HEK293T (cell line): ENCODE measurements at regions not wholly inside any gene's neighbourhood (a gene's known extent, or its start where the extent isn't known, plus 50 kb on each side); places are given as distances from the start of the nearest gene placed in this dataset.

Experiments
- CTCF ChIA-PET: fragments of 350-600 bp; formaldehyde crosslinking; extraction: SDS; loops from one replicate; lab custom pipeline; 2021; ENCODE audit warnings: antibody characterized with exemption, inconsistent platforms; lab: Yijun Ruan, JAX
- POLR2A ChIA-PET: fragments of 350-600 bp; formaldehyde crosslinking; extraction: SDS; loops from one replicate; lab custom pipeline; 2020; ENCODE audit warnings: antibody characterized with exemption, inconsistent platforms; lab: Yijun Ruan, JAX
- DNase-seq: peaks from one replicate; pipeline ENCODE4 v3.0.0; 2012; ENCODE audit warnings: mixed read lengths; ENCODE audit errors: extremely low spot score
- ARNT ChIP-seq: fragments of 450-650 bp; IDR thresholded peaks from 2 replicates; pipeline ENCODE4 v1.6.1; 2017; ENCODE audit warnings: mild to moderate bottlenecking
- BHLHE40 ChIP-seq: fragments of 450-650 bp; IDR thresholded peaks from 2 replicates; pipeline ENCODE4 v1.6.1; 2016; ENCODE audit warnings: mild to moderate bottlenecking, moderate library complexity, borderline replicate concordance
- CTBP1 ChIP-seq: fragments of 450-650 bp; IDR thresholded peaks from 2 replicates; pipeline ENCODE4 v1.6.1; 2016; ENCODE audit warnings: borderline replicate concordance
- ELF4 ChIP-seq: fragments of 450-650 bp; IDR thresholded peaks from 2 replicates; pipeline ENCODE4 v1.6.1; 2017; ENCODE audit warnings: antibody characterized with exemption
- FOXA1 ChIP-seq: fragments of 450-650 bp; IDR thresholded peaks from 2 replicates; pipeline ENCODE4 v1.6.1; 2016; ENCODE audit warnings: mild to moderate bottlenecking
- FOXK2 ChIP-seq: fragments of 450-650 bp; IDR thresholded peaks from 2 replicates; pipeline ENCODE4 v1.6.1; 2016; ENCODE audit warnings: mild to moderate bottlenecking
- FOXM1 ChIP-seq: fragments of 450-650 bp; IDR thresholded peaks from 2 replicates; pipeline ENCODE4 v1.6.1; 2017; ENCODE audit warnings: mild to moderate bottlenecking, borderline replicate concordance
- HDGF ChIP-seq: fragments of 450-650 bp; IDR thresholded peaks from 2 replicates; pipeline ENCODE4 v1.6.1; 2017; ENCODE audit warnings: antibody characterized with exemption, borderline replicate concordance
- L3MBTL2 ChIP-seq: fragments of 450-650 bp; conservative IDR thresholded peaks from 2 replicates; pipeline ENCODE4 v1.6.1; 2016; ENCODE audit warnings: mild to moderate bottlenecking
- LEF1 ChIP-seq: fragments of 450-650 bp; IDR thresholded peaks from 2 replicates; pipeline ENCODE4 v1.6.1; 2017; ENCODE audit warnings: mild to moderate bottlenecking, borderline replicate concordance
- NFRKB ChIP-seq: fragments of 450-650 bp; IDR thresholded peaks from 2 replicates; pipeline ENCODE4 v1.6.1; 2016; ENCODE audit warnings: mild to moderate bottlenecking, moderate library complexity
- SP1 ChIP-seq: fragments of 450-650 bp; IDR thresholded peaks from 2 replicates; pipeline ENCODE4 v1.6.1; 2017
- SUZ12 ChIP-seq: fragments of 450-650 bp; IDR thresholded peaks from 2 replicates; pipeline ENCODE4 v1.6.1; 2016; ENCODE audit warnings: mild to moderate bottlenecking
- TARDBP ChIP-seq: fragments of 450-650 bp; IDR thresholded peaks from 2 replicates; pipeline ENCODE4 v1.6.1; 2016
- ZNF384 ChIP-seq: fragments of 450-650 bp; IDR thresholded peaks from 2 replicates; pipeline ENCODE4 v1.6.1; 2016
- TF ChIP-seq, protein P1 (sequence below): fragments of 450-650 bp; IDR thresholded peaks from 2 replicates; pipeline ENCODE4 v1.6.1; 2016

- no peak for DNase-seq
- ChIA-PET CTCF (interaction anchor here (0.6 to 0.7 kb wide), 2 partner anchors 17 to 339 kb away, joined by 3 read pairs; no protein-coding TSS in a partner anchor), POLR2A (no interaction called here)
Measured at GRCh38 chr12:23356440-23356839, 593.0 kb downstream of the SOX5 start.

DNA sequence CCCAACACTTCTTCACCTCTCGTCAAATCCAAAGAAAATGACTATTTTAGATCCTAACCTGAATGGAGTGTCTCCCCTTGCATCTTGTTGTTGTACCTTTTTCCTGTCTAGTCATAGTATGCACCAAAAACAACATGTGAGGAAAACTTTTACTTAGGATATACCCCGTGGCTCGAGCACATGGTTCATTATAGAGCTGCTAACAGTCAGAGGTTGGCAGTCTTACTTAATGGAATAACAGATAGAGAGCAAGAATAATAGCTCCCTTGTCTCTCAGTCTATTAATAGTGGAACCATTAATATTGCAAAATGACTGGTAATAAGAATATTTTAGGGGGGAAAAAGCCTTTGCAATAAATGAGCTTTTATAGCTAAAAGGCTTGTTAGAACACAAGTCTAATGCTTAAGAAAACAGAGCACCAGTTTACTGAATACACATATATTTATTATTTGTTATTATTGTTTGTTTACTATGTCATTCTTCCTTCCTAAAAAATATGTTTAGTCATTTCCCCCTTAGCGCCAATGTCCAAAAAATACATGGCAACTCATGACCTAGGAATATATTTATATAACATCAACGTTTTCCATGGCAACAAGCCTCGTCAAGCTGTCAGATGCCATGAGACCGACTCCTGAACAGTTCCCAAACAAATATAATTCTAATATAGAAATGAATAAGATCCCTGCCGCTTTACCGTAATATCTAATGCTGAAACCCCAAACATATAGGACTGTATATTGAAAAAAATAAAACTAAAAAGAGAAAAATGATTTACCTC is 592.4 kb downstream of the SOX5 start:
- DNase-seq, result no peak
- POLR2A ChIA-PET, result no interaction called here
- CTCF ChIA-PET, result interaction anchor here (0.7 kb wide), 1 partner anchor 18 kb away, joined by 3 read pairs; no protein-coding TSS in a partner anchor
- TF ChIP-seq ZNF384 (no peak), NFRKB (no peak), ARNT (no peak), SUZ12 (no peak), CTBP1 (no peak), ELF4 (no peak), FOXM1 (no peak), L3MBTL2 (no peak), HDGF (no peak), BHLHE40 (no peak), FOXA1 (no peak), FOXK2 (no peak)
- TF ChIP-seq, protein P1, sequence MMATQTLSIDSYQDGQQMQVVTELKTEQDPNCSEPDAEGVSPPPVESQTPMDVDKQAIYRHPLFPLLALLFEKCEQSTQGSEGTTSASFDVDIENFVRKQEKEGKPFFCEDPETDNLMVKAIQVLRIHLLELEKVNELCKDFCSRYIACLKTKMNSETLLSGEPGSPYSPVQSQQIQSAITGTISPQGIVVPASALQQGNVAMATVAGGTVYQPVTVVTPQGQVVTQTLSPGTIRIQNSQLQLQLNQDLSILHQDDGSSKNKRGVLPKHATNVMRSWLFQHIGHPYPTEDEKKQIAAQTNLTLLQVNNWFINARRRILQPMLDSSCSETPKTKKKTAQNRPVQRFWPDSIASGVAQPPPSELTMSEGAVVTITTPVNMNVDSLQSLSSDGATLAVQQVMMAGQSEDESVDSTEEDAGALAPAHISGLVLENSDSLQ, result no peak

More at GRCh38 chr12:23356440-23356839, 593.0 kb downstream of the SOX5 start:
- TF ChIP-seq FOXA1 (no peak), BHLHE40 (no peak), FOXK2 (no peak), L3MBTL2 (no peak), ELF4 (no peak)

DNA sequence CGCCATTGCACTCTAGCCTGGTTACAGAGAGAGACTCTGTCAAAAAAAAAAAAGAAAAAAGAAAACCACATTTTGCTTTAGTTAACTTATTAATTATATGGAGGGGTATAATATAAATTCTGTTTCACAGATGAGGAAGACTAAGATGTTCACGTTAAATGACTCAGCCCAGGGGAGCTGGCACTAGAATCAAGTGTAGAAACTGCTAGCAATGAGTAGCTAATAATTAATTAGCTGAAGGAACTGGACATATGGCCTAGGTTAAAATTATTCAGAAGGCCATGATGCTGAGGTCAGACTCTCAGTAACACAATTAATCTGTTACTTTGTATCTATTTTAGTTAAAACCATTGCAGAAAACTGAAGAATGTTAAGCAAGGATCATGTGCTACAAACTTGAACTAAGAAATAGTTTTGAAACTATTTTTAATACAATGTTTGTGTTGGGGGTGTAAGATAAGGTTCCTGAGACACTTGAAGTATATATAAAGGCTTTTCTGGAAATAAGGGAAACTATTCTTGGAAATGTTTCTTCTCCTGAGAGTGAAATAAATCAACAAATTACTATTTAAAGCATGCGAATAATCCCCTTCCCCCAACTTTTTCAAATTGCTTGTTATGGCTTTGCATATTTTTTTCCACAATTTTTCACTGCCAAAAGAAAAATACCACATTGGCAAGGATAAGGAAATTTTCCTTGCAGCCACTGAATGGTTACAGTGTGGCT is 589.3 kb downstream of the SOX5 start:
- DNase-seq, result no peak
- TF ChIP-seq ARNT (no peak), ZNF384 (no peak), L3MBTL2 (no peak), SP1 (no peak)
- CTCF ChIA-PET, result no interaction called here
- POLR2A ChIA-PET, result no interaction called here

DNA sequence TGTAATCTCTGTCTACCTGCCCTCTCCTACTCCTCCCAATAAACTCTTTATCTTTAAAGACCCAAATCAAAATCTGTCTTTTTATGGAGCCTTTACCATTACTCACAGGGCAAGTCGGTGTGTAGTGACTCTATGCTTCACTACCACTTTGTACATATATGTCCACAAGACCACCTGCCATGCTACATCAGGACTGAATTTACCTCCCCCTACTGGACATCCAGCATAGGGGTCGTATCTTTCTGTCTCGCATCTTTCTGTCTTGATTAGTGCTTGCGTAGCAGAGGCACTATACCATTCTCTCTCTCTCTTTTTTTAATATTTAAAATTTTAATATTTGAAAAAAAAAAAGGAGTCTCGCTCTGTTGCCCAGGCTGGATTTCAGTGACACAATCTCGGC is 587.5 kb downstream of the SOX5 start:
- peak; percentile 10 for DNase-seq
- TF ChIP-seq L3MBTL2 (no peak), FOXM1 (no peak), ARNT (no peak), TARDBP (no peak), FOXK2 (no peak), NFRKB (no peak), BHLHE40 (no peak), SUZ12 (no peak), ZNF384 (no peak), HDGF (no peak), CTBP1 (no peak), SP1 (no peak), ELF4 (no peak), LEF1 (no peak)
- TF ChIP-seq, protein P1, result no peak
- POLR2A ChIA-PET, result no interaction called here
- CTCF ChIA-PET, result interaction anchor here (0.6 kb wide), 1 partner anchor 14 kb away, joined by 4 read pairs; no protein-coding TSS in a partner anchor

DNA sequence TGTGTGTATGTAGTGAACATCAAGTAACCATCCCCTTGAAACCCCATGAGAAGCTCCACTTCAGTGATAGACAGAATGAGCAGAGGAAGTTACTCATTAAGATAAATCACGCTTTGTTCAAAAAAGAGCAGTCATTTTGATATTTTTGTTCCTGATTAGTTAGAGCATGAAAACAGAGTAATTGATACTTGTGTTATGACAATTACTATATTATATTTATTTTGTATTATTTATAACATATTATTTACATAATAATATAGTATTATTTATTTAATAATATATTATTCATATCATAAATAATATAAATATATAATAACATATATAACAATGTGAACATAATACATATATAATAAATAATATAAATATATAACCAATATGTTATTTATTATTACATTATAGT is 580.9 kb downstream of the SOX5 start:
- CTCF ChIA-PET, result no interaction called here
- TF ChIP-seq HDGF, result no peak
- TF ChIP-seq SP1, result no peak
- no peak for TF ChIP-seq TARDBP
- no peak for TF ChIP-seq FOXA1
- TF ChIP-seq, protein P1, result no peak
- no peak for TF ChIP-seq L3MBTL2
- TF ChIP-seq CTBP1, result no peak
- no peak for TF ChIP-seq FOXM1
- TF ChIP-seq BHLHE40, result no peak
- no peak for TF ChIP-seq FOXK2
- no peak for TF ChIP-seq SUZ12
- TF ChIP-seq NFRKB, result no peak
- POLR2A ChIA-PET, result no interaction called here
- DNase-seq, result no peak

DNA sequence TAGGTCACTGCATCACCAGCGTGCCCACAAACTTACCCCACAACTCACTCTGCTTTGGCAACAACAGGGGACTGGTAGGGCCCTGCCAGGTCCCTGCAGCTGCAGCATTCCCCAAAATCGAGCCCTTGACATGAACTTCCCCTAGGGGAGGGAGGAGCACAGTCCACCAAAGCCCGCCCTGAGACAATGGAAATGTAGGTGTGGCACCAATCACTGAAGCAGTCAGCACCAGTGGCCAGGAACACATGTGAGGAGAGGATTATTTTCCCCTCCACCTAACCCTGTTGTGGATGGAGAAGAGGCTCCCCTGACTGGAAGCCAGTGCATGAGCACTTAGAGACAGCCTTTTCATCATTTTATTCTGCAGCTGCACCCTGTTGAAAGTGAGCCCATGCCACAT is 573.8 kb downstream of the SOX5 start:
- no peak for DNase-seq
- TF ChIP-seq HDGF (no peak), FOXK2 (no peak), CTBP1 (no peak), SP1 (no peak), ELF4 (no peak), SUZ12 (no peak), TARDBP (no peak), NFRKB (no peak), ZNF384 (no peak), ARNT (no peak), FOXM1 (no peak)
- TF ChIP-seq, protein P1, result no peak
- ChIA-PET CTCF (no interaction called here), POLR2A (no interaction called here)
